ENCODE measurements at regions not wholly inside any gene's neighbourhood (a gene's known extent, or its start where the extent isn't known, plus 50 kb on each side); places are given as distances from the start of the nearest gene placed in this dataset.

GRCh38 chr5:56516035-56516434 is 282.9 kb upstream of the ANKRD55 start:
- H3K4me3 ChIP-seq (replicated peaks; ENCODE audit: insufficient read depth, low read length): no peak overlapping the region
- DNase-seq (ENCODE audit: low read depth in 1 of 2, low spot score in 1 of 2): no peak

GRCh38 chr5:56515011-56515410 is 281.9 kb upstream of the ANKRD55 start:
- Histone ChIP-seq H3K4me3 (replicated peaks; ENCODE audit: insufficient read depth, low read length) (no peak overlapping the region), H3K27ac (replicated peaks) (no peak overlapping the region), H3K27me3 (ENCODE audit: insufficient read depth, poor library complexity, severe bottlenecking) (no peaks in the 10 kb centered on the region)
- TF ChIP-seq REST (IDR thresholded peaks at IDR 0.05; ENCODE audit: insufficient replicate concordance, low read depth) (no peak), GABPA (IDR thresholded peaks at IDR 0.05; ENCODE audit: low read depth) (no peak), CTCF (IDR thresholded peaks at IDR 0.05; ENCODE audit: insufficient read depth, low read length) (no peak), POLR2AphosphoS5 (IDR thresholded peaks at IDR 0.05; ENCODE audit: low read depth) (no peak), SPI1 (IDR thresholded peaks at IDR 0.05; ENCODE audit: borderline replicate concordance, low read depth) (no peak)
- no peak for DNase-seq (ENCODE audit: low read depth in 1 of 2, low spot score in 1 of 2)

More at GRCh38 chr5:56516035-56516434, 282.9 kb upstream of the ANKRD55 start:
- no peaks in the 10 kb centered on the region for H3K27me3 ChIP-seq (ENCODE audit: insufficient read depth, poor library complexity, severe bottlenecking)
- TF ChIP-seq GABPA (IDR thresholded peaks at IDR 0.05; ENCODE audit: low read depth) (no peak), POLR2AphosphoS5 (IDR thresholded peaks at IDR 0.05; ENCODE audit: low read depth) (no peak), REST (IDR thresholded peaks at IDR 0.05; ENCODE audit: insufficient replicate concordance, low read depth) (no peak), CTCF (IDR thresholded peaks at IDR 0.05; ENCODE audit: insufficient read depth, low read length) (no peak), SPI1 (IDR thresholded peaks at IDR 0.05; ENCODE audit: borderline replicate concordance, low read depth) (no peak)
- H3K27ac ChIP-seq (replicated peaks): no peak overlapping the region

GRCh38 chr5:56514245-56514644 is 281.1 kb upstream of the ANKRD55 start:
- no peak for TF ChIP-seq SPI1 (IDR thresholded peaks at IDR 0.05; ENCODE audit: borderline replicate concordance, low read depth)
- TF ChIP-seq REST (IDR thresholded peaks at IDR 0.05; ENCODE audit: insufficient replicate concordance, low read depth): no peak
- TF ChIP-seq CTCF (IDR thresholded peaks at IDR 0.05; ENCODE audit: insufficient read depth, low read length): no peak
- TF ChIP-seq GABPA (IDR thresholded peaks at IDR 0.05; ENCODE audit: low read depth): no peak
- TF ChIP-seq POLR2AphosphoS5 (IDR thresholded peaks at IDR 0.05; ENCODE audit: low read depth): no peak
- Histone ChIP-seq H3K4me3 (replicated peaks; ENCODE audit: insufficient read depth, low read length) (no peak overlapping the region), H3K27ac (replicated peaks) (no peak overlapping the region), H3K27me3 (ENCODE audit: insufficient read depth, poor library complexity, severe bottlenecking) (no peaks in the 10 kb centered on the region)
- DNase-seq (ENCODE audit: low read depth in 1 of 2, low spot score in 1 of 2): no peak

Measured in HL-60 (cell line).